GM21381 (cell line): ENCODE measurements at regions not wholly inside any gene's neighbourhood (a gene's known extent, or its start where the extent isn't known, plus 50 kb on each side); places are given as distances from the start of the nearest gene placed in this dataset.

Source experiments
- ATAC-seq: cut with Tn5 transposase; IDR thresholded peaks from one replicate; pipeline ENCODE4 v1.9.1; 2021; ENCODE audit warnings: mild to moderate bottlenecking, moderate library complexity; ENCODE audit not compliant: unreplicated experiment

DNA sequence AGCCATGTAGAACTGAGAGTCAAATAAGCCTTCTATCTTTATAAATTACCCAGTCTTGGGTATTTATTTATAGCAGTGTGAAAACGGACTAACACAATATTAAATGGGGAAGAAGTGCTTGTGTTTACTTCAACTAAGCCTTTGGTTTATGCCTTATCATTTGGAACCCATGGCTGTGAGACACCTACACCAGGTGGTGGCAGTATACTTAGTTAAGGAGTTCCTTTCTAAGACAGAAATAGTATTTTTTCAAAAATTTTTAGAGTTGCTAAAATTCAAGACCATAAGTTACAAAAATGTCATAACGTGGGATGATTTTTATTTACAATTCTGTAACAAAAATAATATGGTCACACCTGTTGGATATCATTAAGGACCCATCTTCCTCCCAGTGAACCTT is 354.5 kb upstream of the SOX14 start:
- ATAC-seq, result no peak

GRCh38 chr3:137410028-137410427 is 354.1 kb upstream of the SOX14 start:
- no peak for ATAC-seq

DNA sequence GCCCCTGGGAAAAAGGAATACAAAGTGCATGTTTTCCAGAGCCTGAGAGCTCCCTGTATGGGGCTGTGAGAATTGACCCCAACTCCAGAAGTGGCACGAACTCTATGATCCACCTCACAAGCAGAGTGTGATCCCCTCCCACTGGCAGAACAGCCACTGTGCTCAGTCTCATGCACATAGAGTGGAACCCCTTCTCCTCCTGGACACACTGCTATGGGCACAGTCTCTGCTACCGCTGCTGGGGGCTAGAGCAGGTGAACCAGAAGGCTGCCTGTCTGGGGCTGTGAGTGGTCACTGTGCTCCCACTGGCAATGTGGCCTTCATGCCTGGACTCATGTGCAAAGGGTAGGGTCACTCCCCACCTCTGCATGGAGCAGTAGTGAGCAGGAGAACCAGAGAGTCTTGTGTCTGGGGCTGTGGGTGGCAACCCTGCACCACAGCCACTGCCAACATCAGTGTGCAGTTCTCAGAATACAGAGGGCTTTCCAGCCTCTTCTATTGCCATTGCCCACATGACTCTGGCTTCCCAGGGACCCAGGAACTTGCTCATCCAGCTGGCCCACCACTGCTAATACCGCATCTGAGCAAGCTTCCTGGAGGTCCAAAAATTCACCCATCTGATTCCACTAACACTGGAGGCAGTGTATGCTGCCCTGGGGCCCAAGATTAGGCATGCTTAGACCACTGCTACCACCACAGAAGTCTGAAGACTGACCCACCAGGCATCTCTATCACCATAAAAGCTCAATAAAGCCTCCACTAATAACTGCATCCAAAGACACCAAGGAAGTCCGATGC is 343.7 kb upstream of the SOX14 start:
- no peak for ATAC-seq

DNA sequence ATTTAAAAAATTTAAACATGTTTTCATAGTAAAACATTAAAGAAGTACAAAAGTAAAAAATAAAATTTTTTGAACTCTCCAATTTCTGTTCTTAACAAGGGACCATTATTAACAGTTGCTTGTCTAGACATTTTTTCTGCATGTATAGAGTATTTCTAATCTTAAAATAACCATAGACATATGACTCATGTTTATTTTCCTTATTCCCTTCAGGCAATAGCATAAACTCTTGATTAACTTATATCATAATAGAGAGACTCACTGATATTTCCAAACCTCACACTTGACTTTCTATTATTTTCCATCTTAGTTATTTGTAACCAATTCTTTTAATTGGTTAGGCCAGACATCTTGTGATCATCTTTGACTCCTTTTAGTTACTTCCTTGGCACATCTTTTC is 325.6 kb upstream of the SOX14 start:
- ATAC-seq, result no peak

DNA sequence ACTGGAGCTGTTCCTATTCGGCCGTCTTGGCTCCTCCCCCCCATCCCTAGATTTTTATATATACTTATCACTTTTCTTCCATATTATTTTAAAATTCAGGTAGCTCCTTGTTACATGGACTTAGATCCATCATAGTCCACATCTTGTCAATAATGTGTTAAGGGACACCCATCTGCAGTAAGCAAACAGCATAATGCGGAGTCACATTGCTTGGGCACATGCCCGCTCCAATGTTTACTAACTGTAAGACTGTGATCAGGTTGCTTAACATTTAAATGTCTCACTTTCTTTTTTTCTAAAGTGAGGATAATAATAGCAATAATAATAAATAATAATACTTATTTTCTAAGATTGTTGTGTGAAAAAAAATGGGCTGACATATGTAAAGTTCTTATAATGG is 303.2 kb upstream of the SOX14 start:
- ATAC-seq, result no peak

DNA sequence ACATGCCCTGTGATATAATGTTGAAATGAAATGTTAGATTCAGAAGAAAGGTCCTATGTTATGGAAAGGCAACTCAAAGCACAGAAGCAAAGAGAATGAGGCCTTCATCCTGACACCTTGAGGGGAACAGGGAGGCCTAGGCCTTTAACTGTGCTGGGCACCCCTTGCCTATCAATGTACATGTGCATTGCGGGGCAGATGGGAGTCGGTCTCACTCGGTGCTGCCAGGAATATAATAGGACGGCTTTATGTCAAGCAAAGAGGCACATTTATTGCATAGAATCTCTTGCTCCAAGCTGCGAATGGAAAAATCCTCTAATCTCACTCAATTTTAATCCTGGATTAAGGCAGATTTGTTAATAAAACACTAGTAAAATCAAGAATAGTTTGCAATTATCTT is 301.0 kb upstream of the SOX14 start:
- no peak for ATAC-seq

DNA sequence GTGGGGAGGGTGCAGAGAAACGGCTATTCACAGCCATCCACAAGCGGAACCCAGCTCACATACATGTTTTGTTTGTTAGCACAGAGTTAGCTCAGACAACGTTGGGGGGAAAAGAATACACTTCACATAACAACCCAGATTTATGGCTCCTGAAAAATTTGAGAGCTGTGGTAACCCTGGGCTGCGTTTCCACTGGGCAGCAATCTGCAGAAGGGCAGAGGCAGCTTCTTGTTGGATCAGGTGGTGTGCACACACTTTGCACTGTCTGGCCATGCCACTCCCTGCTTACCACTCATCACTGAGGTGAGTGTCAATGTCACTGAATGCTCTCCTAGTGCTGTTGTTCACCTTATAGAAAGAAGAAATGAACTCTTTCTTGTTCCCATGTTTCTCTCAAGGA is 299.8 kb upstream of the SOX14 start:
- ATAC-seq, result no peak

GRCh38 chr3:137468446-137468845 is 295.7 kb upstream of the SOX14 start:
- ATAC-seq, result no peak

DNA sequence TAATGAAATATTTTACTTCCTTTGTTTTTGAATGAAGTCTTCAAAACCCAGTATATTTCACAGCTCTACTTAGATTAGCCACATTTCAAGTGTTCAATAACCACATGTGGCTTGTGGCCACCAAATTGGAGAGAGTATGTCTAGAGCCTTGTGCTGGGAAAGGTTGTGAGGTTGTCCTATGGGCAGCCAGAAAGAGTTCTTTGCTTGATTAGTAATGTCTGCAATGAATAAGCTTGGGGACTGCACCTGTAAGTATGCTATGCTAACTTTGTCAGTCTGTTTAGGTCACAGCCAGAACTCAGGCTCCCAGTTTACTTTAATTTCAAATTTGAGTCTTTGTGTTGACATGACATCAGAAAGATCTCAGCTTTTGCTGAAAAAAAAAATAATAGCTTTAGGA is 294.9 kb upstream of the SOX14 start:
- ATAC-seq, result no peak

DNA sequence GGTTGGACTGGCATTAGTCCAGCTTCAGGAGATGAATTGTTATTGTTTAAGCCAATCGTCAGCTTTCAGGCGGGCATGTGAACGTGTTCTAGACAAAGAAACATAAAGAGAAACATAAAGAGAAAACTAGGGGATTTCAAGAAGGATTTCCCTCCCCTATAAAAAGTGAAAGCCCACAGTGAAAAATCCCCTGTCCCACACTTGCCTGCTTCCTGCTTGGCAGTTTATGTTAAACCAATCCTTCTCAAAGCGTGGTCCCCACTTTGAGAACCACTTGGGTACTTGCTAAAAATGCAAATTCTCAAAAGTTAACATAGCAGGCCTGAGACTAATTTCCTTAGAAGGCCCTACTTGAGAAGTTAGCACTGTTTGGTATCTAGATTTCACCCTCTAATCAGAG is 293.0 kb upstream of the SOX14 start:
- no peak for ATAC-seq

DNA sequence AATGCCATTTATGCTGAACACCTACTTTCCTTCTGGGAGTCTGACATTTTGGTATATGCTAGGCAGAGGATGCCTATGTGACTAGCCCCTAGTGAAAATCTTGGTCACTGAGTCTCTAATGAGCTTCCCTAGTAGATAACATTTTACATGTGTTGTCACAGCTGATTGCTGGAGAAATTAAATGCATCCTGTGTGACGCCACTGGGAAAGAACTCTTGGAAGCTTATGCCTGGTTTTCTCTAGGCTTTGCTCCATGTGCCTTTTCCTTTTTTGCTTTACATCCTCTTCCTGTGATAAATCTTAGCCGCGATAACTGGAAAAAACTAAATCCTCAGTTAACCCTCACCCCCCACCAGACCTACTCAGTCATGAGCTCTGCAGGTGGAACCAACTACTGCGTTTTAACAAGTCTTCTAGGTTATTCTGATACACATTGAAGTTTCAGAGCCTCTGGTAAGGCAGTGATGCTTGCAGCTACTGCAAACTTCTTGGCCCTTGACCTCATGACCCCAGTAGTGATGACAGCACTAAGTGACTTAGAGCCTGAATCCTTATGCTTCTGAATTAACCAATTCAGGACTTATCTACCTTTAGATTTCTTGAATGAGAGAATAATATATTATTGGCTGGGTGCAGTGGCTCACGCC is 292.4 kb upstream of the SOX14 start:
- no peak for ATAC-seq

GRCh38 chr3:137477614-137478013 is 286.5 kb upstream of the SOX14 start:
- ATAC-seq, result no peak

- ATAC-seq, result no peak
These were observed 254.6 kb upstream of the SOX14 start for GRCh38 chr3:137509354-137510045.

- ATAC-seq, result no peak
These were observed 252.5 kb upstream of the SOX14 start for GRCh38 chr3:137511655-137512054.

- no peak for ATAC-seq
These were observed 249.3 kb upstream of the SOX14 start for GRCh38 chr3:137514853-137515252.

- no peak for ATAC-seq
These were observed 244.5 kb upstream of the SOX14 start for GRCh38 chr3:137519602-137520001.

DNA sequence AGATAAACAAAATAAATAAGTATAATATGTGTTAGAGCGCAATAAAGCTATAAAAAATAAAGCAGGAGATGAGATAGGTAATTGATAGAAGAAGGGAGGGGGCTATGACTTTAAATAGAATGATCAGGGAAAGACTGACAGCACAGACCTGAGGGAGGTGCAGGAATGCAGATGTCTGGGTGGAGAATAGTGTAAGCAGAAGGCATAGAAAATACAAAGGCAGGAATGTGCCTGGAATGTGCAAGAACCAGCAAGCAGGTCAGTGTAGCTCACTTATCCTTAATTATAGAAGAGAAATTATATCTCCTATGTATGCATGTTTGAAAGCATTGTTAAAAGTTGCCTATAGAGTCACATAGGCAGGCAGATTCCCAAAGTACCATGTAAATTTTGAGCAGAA is 239.4 kb upstream of the SOX14 start:
- ATAC-seq, result no peak

DNA sequence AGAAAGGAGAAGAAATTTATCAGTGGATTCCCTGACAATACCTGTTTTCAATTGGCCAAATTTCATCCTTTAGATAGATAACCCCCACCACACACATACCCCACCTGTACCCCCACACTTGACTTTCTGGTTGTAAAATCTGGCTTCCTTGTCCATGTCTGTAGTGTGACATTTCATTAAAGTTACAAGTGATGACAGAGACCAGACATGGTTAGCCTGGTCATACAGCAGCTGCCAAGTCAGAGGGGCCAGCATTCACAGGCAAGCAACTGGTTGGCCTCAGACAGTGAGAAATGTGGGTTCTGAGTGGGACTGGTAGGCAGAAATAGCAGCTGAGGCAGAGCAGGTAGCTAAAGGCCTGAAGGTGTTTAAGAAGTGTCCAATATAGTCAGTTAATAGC is 238.6 kb upstream of the SOX14 start:
- no peak for ATAC-seq

DNA sequence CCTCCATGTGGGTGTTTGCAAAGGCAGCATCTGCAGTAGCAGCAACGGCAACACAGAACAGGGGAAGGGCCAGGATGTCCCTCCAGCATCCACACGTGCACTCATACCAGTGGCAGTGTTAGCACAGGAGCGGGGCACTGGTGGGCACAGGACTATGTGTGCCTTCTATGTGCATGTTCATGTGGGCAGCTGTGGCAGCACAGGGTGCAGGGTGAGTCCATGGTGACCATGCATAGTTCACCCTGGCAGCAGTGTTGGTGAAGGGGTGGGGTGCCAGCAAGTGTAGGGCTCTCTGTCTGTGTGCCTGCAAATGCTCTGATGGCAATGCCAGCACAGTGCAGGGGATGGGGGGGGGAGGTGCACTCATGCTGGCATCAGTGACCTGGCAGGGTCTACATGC is 222.1 kb upstream of the SOX14 start:
- ATAC-seq, result no peak

GRCh38 chr3:137554242-137554641 is 209.9 kb upstream of the SOX14 start:
- ATAC-seq, result no peak

DNA sequence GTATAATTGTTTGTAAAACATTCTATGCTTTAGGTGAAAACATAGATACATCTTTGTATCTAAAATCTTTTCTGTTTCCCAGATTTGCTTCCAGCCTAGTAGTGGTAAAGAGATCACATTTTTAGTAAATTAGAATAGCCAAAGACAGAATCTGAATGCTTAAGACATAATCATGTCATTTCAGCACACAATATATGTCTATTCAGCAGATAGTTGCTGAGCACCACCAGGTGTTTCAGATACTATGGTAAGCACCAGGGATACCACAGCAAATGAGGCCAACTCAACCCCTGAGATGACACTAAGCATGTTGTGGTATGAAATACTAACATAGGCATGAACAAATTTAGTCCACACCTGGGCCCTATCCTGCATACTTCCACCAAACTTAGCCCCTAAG is 195.2 kb upstream of the SOX14 start:
- no peak for ATAC-seq

GRCh38 chr3:137572931-137573330 is 191.2 kb upstream of the SOX14 start:
- no peak for ATAC-seq
